ENCODE measurements at regions not wholly inside any gene's neighbourhood (a gene's known extent, or its start where the extent isn't known, plus 50 kb on each side); places are given as distances from the start of the nearest gene placed in this dataset.

DNA sequence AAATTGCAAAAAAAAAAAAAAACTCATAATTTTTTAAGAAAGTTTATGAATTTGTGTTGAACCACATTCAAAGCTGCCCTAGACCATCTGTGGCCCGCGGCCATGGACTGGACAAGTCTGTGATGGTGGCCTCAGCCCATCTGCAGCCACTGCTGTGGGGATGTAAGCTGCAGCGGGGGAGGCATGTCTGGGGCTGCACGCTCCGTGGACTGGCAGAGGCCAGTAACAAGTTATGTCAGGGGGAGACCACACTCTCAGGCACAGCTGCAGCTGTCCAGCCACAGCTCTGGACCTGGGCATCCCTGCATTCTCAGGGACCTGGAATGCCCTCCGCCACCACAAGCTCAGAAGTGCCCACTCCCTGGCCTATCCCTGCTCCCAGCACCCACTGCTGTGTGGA, 1272.3 kb upstream of the CDH9 start:
- no peak for TF ChIP-seq GATA2 (IDR thresholded peaks at IDR 0.05; ENCODE audit: low read depth, low read length)
- TF ChIP-seq GATA3 (IDR thresholded peaks at IDR 0.05; ENCODE audit: low read depth, low read length), result no peak
